ENCODE measurements at regions not wholly inside any gene's neighbourhood (a gene's known extent, or its start where the extent isn't known, plus 50 kb on each side); places are given as distances from the start of the nearest gene placed in this dataset.

DNA sequence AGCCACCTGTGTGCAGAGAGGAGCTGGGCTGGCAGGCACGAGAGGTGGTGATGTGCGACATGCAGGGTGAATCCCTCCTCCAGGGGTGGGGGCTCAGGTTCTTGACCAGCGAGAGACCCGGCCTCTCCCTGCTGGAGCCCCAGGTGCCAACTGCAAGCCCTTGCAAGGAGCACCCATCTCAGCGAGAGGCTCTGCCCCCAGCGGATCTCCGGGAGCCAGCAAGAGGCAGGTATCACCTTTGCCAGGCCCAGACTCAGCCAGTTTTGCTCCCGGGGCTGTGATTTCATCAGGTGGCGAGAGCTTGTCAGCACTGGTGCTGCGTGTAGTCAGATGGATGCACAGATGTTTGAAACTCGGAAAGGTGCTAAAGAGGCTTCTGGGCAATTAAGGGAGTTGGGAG lies 87.7 kb downstream of the TFAP2C start:
- Histone ChIP-seq H3K27me3 (replicated peaks in 1 of 2; ENCODE audit: control insufficient read depth in 2 of 2, insufficient read depth in 2 of 2, low read length in 1 of 2) (no peaks in the 10 kb centered on the region; a peak in 1 of 4 replicates), H3K9ac (ENCODE audit: control insufficient read depth, insufficient read depth, low read length) (no peak overlapping the region), H3K79me2 (ENCODE audit: control insufficient read depth, insufficient read depth, low read length) (no peaks in the 10 kb centered on the region), H3K36me3 (ENCODE audit: control insufficient read depth in 2 of 2, insufficient read depth in 2 of 2, low read length in 1 of 2) (no peaks in the 10 kb centered on the region), H4K20me1 (ENCODE audit: control insufficient read depth, insufficient read depth) (no peaks in the 10 kb centered on the region), H3K9me3 (replicated peaks; ENCODE audit: control insufficient read depth, insufficient read depth, low read length) (no peaks in the 10 kb centered on the region), H3K27ac (ENCODE audit: control insufficient read depth, insufficient read depth) (no peak overlapping the region), H3K4me2 (ENCODE audit: control insufficient read depth, insufficient read depth) (no peak overlapping the region), H3K4me3 (no peak overlapping the region), H3K4me1 (ENCODE audit: control insufficient read depth, insufficient read depth, low read length) (peaks cover under 1% of the 10 kb centered on the region), H2AFZ (ENCODE audit: control insufficient read depth, low read depth, low read length) (no peak overlapping the region)
- ATAC-seq (no peak), FAIRE-seq (no peak), DNase-seq (ENCODE audit: low read depth, low spot score) (no peak)
- ChIA-PET CTCF (no interaction called here), RAD21 (ENCODE audit: unreplicated experiment) (no interaction called here), POLR2A (no interaction called here), SMC1A (ENCODE audit: uncharacterized antibody, unreplicated experiment) (no interaction called here)
- 44% methylated on average over 11 of the region's 11 CpGs for WGBS (ENCODE audit: insufficient coverage, insufficient replicate concordance, low lambda C conversion rate, missing lambda C conversion rate)
- intact Hi-C loops (cut with micrococcal nuclease; ENCODE audit: unreplicated experiment) (no loop called here), in situ Hi-C loops (cut with MboI) (no loop called here)
- BruUV-seq (replicated peaks): no TSS peak
- TF ChIP-seq CHD1 (IDR thresholded peaks at IDR 0.05; ENCODE audit: low read depth, low read length) (no peak), ZBED1 (IDR thresholded peaks at IDR 0.05; ENCODE audit: borderline replicate concordance) (no peak), SMC3 (IDR thresholded peaks at IDR 0.05; ENCODE audit: borderline replicate concordance, low read length) (no peak), TCF12 (IDR thresholded peaks at IDR 0.05; ENCODE audit: low read depth, low read length) (no peak), PRDM15 (CRISPR knock-in tag; IDR thresholded peaks at IDR 0.05) (no peak), GATAD2B (conservative IDR thresholded peaks at IDR 0.05; ENCODE audit: low read depth) (no peak), ZNF384 (IDR thresholded peaks at IDR 0.05; ENCODE audit: borderline replicate concordance, low read depth, low read length) (no peak), NRF1 (conservative IDR thresholded peaks at IDR 0.05; ENCODE audit: low read depth, low read length) (no peak), PAX5 (IDR thresholded peaks at IDR 0.05; ENCODE audit: borderline replicate concordance, low read depth, low read length) (no peak), ASH2L (IDR thresholded peaks at IDR 0.05; ENCODE audit: borderline replicate concordance, low read depth) (no peak)
